Omental fat pad (tissue), 3 donors: ENCODE measurements at regions not wholly inside any gene's neighbourhood (a gene's known extent, or its start where the extent isn't known, plus 50 kb on each side); places are given as distances from the start of the nearest gene placed in this dataset.

Experiments used
- ATAC-seq: fragments of 150-250 bp; one replicate; pipeline ENCODE4 v1.9.1; 2016; ENCODE audit warnings: mild to moderate bottlenecking, moderate library complexity; ENCODE audit not compliant: low FRiP score
- DNase-seq: peaks from one replicate; pipeline ENCODE4 v3.0.0-alpha.2; 2019; ENCODE audit warnings: low spot score
- TF ChIP-seq, protein P1 (sequence below), 3 donors: fragments of 450-650 bp; IDR thresholded peaks; one replicate each; pipeline ENCODE4 v1.5.1; 2016 to 2017; ENCODE audit warnings: antibody characterized with exemption in 3 of 3, mild to moderate bottlenecking in 3 of 3, moderate library complexity in 2 of 3

DNA sequence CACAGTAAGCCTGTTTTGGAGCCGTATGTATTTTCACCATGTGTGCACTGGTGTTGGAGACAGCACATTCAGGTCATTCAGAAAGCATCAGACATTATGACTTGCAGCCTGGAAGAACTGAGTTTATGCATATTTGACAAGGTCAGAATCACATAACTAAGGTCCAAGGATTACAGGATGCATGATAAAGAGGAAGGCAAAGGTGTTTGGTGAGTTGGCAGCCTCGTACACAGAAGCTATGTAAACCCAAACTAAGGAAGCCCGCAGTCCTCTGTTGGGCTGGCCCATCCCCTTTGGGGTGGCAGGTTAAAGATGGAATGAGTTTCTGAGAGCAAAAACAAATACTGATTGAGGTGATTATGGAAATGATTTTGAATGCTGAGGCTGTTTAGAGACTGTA, 218.4 kb downstream of the KTN1 start:
- ATAC-seq (no peak), DNase-seq (no peak)
- TF ChIP-seq, protein P1, sequence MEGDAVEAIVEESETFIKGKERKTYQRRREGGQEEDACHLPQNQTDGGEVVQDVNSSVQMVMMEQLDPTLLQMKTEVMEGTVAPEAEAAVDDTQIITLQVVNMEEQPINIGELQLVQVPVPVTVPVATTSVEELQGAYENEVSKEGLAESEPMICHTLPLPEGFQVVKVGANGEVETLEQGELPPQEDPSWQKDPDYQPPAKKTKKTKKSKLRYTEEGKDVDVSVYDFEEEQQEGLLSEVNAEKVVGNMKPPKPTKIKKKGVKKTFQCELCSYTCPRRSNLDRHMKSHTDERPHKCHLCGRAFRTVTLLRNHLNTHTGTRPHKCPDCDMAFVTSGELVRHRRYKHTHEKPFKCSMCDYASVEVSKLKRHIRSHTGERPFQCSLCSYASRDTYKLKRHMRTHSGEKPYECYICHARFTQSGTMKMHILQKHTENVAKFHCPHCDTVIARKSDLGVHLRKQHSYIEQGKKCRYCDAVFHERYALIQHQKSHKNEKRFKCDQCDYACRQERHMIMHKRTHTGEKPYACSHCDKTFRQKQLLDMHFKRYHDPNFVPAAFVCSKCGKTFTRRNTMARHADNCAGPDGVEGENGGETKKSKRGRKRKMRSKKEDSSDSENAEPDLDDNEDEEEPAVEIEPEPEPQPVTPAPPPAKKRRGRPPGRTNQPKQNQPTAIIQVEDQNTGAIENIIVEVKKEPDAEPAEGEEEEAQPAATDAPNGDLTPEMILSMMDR (IDR thresholded peaks at IDR 0.05) = no peak

DNA sequence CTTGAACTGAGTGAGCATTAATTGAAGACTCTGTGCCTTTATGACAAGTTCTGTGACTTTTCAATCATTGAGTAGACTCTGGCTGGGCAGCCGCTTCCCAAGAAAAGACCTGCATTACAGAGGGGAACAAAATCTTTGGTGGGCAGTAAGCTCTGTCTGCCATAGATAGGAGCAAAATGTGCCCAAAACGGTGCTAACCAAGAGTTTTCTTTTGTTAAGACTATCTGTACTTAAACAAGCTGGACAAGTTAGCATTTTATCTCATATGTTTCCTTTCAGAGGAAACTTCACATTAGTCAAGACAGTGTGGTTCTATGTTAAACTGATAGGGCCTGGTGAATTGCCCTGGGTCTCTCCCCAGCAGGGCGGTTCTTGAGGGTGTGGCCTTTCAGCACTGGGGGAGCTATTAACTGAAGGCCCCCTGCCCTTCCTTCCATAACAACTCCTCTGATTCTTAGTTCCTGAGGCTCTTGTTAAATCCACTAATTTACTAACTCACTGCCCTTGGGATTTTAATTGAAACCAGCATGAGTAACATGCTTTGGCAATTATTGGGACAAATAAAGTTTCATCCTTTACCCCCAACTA, 219.6 kb downstream of the KTN1 start:
- TF ChIP-seq, protein P1 (IDR thresholded peaks at IDR 0.05) = no peak
- no peak for ATAC-seq
- DNase-seq = no peak

GRCh38 chr14:55800156-55800785, 220.3 kb downstream of the KTN1 start:
- TF ChIP-seq, protein P1 (IDR thresholded peaks at IDR 0.05) = no peak
- no peak for ATAC-seq
- no peak for DNase-seq

DNA sequence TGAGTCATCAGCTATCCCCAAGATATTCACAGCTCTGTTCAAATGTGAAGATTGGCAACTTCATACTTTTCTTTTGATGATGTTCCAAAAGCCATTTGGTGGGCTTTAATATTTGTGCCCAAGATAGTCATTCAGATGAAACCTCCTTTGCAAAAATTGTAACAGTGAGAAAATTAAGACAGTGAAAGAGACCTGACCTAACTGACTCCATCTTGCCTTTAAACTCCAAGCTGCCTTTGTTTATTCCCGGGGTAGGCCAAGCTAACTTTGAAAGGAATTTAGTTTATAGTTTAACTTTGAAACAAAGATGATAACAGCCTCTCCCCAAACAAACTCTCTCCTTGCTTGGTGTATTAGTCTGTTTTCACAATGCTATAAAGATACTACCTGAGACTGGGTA, 221.1 kb downstream of the KTN1 start:
- TF ChIP-seq, protein P1 (IDR thresholded peaks at IDR 0.05) = no peak
- DNase-seq (no peak), ATAC-seq (no peak)

GRCh38 chr14:55802986-55803872, 223.2 kb downstream of the KTN1 start:
- ATAC-seq = no peak
- no peak for DNase-seq
- TF ChIP-seq, protein P1 (IDR thresholded peaks at IDR 0.05) = no peak

DNA sequence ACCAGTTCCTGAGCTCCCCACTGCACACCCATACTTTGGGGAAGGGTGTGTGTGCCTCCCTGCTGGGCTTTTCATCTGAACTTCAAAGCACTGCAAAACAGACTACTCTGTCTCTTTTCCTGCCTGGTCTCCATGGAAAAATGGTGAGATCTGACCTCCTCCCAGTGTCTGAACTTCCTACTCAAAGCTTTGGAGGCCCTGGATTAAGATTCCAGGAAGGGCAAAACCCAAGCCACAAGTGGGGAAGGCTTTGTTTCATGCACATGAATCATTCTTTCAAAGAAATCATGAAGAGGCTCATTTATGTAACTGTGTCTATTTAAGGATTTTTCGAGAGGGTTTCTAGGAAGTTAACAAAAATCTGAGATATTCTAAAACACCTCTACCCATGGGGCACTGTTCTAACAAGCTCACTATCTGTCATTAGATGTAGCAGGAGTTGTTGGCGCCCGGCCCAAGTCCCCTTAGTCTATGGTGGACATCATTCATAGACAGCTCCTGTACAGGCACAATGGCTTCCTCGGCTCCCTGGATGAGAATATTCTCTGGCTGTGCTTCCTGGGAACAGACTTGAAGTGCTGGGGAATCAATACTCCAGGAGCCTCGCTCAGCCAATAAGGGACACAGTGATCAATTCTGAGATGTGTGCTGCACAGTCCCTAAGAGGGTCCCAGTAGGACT, 224.0 kb downstream of the KTN1 start:
- ATAC-seq (no peak), DNase-seq (no peak)

More for the DNA sequence above, 224.0 kb downstream of the KTN1 start:
- TF ChIP-seq, protein P1 (IDR thresholded peaks at IDR 0.05) = no peak
